Lower lobe of right lung (tissue), 2 donors: ENCODE measurements at regions not wholly inside any gene's neighbourhood (a gene's known extent, or its start where the extent isn't known, plus 50 kb on each side); places are given as distances from the start of the nearest gene placed in this dataset.

ENCODE experiments used
- ATAC-seq, 2 donors: fragments of 200-7000 bp; cut with Tn5 transposase; one replicate each; pipeline ENCODE4 v1.9.1; 2020 to 2022; ENCODE audit warnings: mild to moderate bottlenecking in 2 of 2, moderate library complexity in 2 of 2
- DNase-seq: peaks from one replicate; pipeline ENCODE4 v3.0.0-alpha.2; 2020
- H3K27ac ChIP-seq: fragments of 200-600 bp; one replicate; pipeline ENCODE4 v1.8.0; 2022
- H3K27me3 ChIP-seq: fragments of 200-600 bp; one replicate; pipeline ENCODE4 v1.8.0; 2022; ENCODE audit warnings: low read depth
- H3K36me3 ChIP-seq: fragments of 200-600 bp; one replicate; pipeline ENCODE4 v1.8.0; 2022; ENCODE audit warnings: mild to moderate bottlenecking
- H3K4me1 ChIP-seq: fragments of 200-600 bp; one replicate; pipeline ENCODE4 v1.8.0; 2022
- H3K4me3 ChIP-seq: fragments of 200-600 bp; one replicate; pipeline ENCODE4 v1.8.0; 2022; ENCODE audit warnings: mild to moderate bottlenecking
- H3K9me3 ChIP-seq: fragments of 200-600 bp; one replicate; pipeline ENCODE4 v1.8.0; 2022
- CTCF ChIP-seq: fragments of 200-600 bp; IDR thresholded peaks from one replicate; pipeline ENCODE4 v1.8.0; 2022; ENCODE audit warnings: antibody characterized with exemption, mild to moderate bottlenecking
- intact Hi-C: fragments of 100-400 bp; cut with DNase I; formaldehyde crosslinking; loops from one replicate; pipeline ENCODE4 v1.11.0; 2022
- donor health status: DM: no; HTN: yes; CAD: no; lungs with severe emphysema.

GRCh38 chr6:8337147-8337546, 98.2 kb downstream of the SLC35B3 start:
- intact Hi-C loops: no loop called here

GRCh38 chr6:8336406-8337057, 98.8 kb downstream of the SLC35B3 start:
- Histone ChIP-seq H3K27ac (no peak overlapping the region), H3K4me3 (no peak overlapping the region), H3K27me3 (no peaks in the 10 kb centered on the region), H3K9me3 (no peaks in the 10 kb centered on the region), H3K4me1 (no peaks in the 10 kb centered on the region), H3K36me3 (no peaks in the 10 kb centered on the region)
- TF ChIP-seq CTCF: no peak
- DNase-seq (no peak), ATAC-seq (no peak)
- intact Hi-C loops: no loop called here

More at GRCh38 chr6:8337147-8337546, 98.2 kb downstream of the SLC35B3 start:
- no peak overlapping the region for H3K4me3 ChIP-seq
- no peaks in the 10 kb centered on the region for H3K9me3 ChIP-seq
- H3K4me1 ChIP-seq: no peaks in the 10 kb centered on the region
- no peak for ATAC-seq
- DNase-seq: no peak
- no peaks in the 10 kb centered on the region for H3K27me3 ChIP-seq
- TF ChIP-seq CTCF: no peak
- H3K36me3 ChIP-seq: no peaks in the 10 kb centered on the region
- no peak overlapping the region for H3K27ac ChIP-seq

- Histone ChIP-seq H3K4me1 (no peaks in the 10 kb centered on the region), H3K27ac (no peak overlapping the region), H3K36me3 (no peaks in the 10 kb centered on the region), H3K27me3 (no peaks in the 10 kb centered on the region), H3K4me3 (no peak overlapping the region), H3K9me3 (no peaks in the 10 kb centered on the region)
- DNase-seq (no peak), ATAC-seq (no peak)
- intact Hi-C loops: no loop called here
- TF ChIP-seq CTCF: no peak
These were observed 99.4 kb downstream of the SLC35B3 start for GRCh38 chr6:8335896-8336295.

- no peak overlapping the region for H3K4me3 ChIP-seq
- no peak overlapping the region for H3K27ac ChIP-seq
- no peaks in the 10 kb centered on the region for H3K9me3 ChIP-seq
- H3K4me1 ChIP-seq: no peaks in the 10 kb centered on the region
- ATAC-seq (no peak), DNase-seq (no peak)
- no peak for TF ChIP-seq CTCF
- intact Hi-C loops: no loop called here
- no peaks in the 10 kb centered on the region for H3K27me3 ChIP-seq
- H3K36me3 ChIP-seq: no peaks in the 10 kb centered on the region
These were observed 100.0 kb downstream of the SLC35B3 start for GRCh38 chr6:8335381-8335780.

GRCh38 chr6:8334113-8334512, 101.2 kb downstream of the SLC35B3 start:
- H3K27ac ChIP-seq: no peak overlapping the region
- H3K36me3 ChIP-seq: no peaks in the 10 kb centered on the region
- no peak for ATAC-seq
- no peak for DNase-seq
- H3K27me3 ChIP-seq: no peaks in the 10 kb centered on the region
- H3K4me1 ChIP-seq: no peaks in the 10 kb centered on the region
- intact Hi-C loops: no loop called here
- H3K9me3 ChIP-seq: no peaks in the 10 kb centered on the region
- H3K4me3 ChIP-seq: no peak overlapping the region
- no peak for TF ChIP-seq CTCF
